IMR-90 (cell line): ENCODE measurements at regions not wholly inside any gene's neighbourhood (a gene's known extent, or its start where the extent isn't known, plus 50 kb on each side); places are given as distances from the start of the nearest gene placed in this dataset.

ENCODE experiments used
- ATAC-seq: fragments of 200-7000 bp; cut with Tn5 transposase; 2 replicates; pipeline ENCODE4 v1.9.1; 2020; ENCODE audit warnings: low read depth, mild to moderate bottlenecking, moderate library complexity
- BruUV-seq: library from RNA; stranded (reverse); fragments of 400-500 nt; replicated peaks from 2 replicates; lab custom pipeline; 2021; lab: Mats Ljungman, UMichigan
- CTCF ChIA-PET: fragments of 300-600 bp; formaldehyde crosslinking; extraction: SDS; loops from one replicate; lab custom pipeline; 2021; ENCODE audit warnings: antibody characterized with exemption; lab: Yijun Ruan, JAX
- POLR2A ChIA-PET: fragments of 300-600 bp; sonication (Branson Sonifier 250); formaldehyde crosslinking; loops from one replicate; lab custom pipeline; 2022; ENCODE audit warnings: antibody characterized with exemption; ENCODE audit not compliant: unreplicated experiment; lab: Charles Lee
- DNase-seq: peaks from one replicate; pipeline ENCODE4 v3.0.0; 2013
- H2AFZ ChIP-seq: replicated peaks from 2 replicates; pipeline ENCODE3; 2013; ENCODE audit warnings: low read length, mild to moderate bottlenecking; ENCODE audit not compliant: poor library complexity
- H2AK5ac ChIP-seq: 2 replicates; pipeline ENCODE4 v1.6.1; 2013; ENCODE audit warnings: low read depth, low read length, inconsistent platforms
- H2AK9ac ChIP-seq: replicated peaks from 2 replicates; pipeline ENCODE3; 2013; ENCODE audit warnings: mild to moderate bottlenecking, low read depth, low read length, moderate library complexity; ENCODE audit not compliant: poor library complexity
- H2BK120ac ChIP-seq: 2 replicates; pipeline ENCODE4 v1.6.1; 2013; ENCODE audit warnings: low read depth, low read length, inconsistent platforms
- H2BK15ac ChIP-seq: 3 replicates; pipeline ENCODE4 v1.6.1; 2013; ENCODE audit warnings: low read depth, low read length, inconsistent platforms
- H2BK20ac ChIP-seq: 2 replicates; pipeline ENCODE4 v1.6.1; 2013; ENCODE audit warnings: low read depth, mild to moderate bottlenecking, inconsistent platforms, low read length, moderate library complexity
- H2BK5ac ChIP-seq: 2 replicates; pipeline ENCODE4 v1.6.1; 2013; ENCODE audit warnings: mild to moderate bottlenecking, low read depth, low read length, inconsistent platforms; ENCODE audit not compliant: poor library complexity, severe bottlenecking
- H3K14ac ChIP-seq: replicated peaks from 2 replicates; pipeline ENCODE4 v1.6.1; 2013; ENCODE audit warnings: low read depth, low read length, inconsistent platforms
- H3K18ac ChIP-seq: 2 replicates; pipeline ENCODE4 v1.6.1; 2013; ENCODE audit warnings: low read depth, low read length, control low read depth
- H3K23ac ChIP-seq: 2 replicates; pipeline ENCODE4 v1.6.1; 2013; ENCODE audit warnings: low read depth, low read length, inconsistent platforms
- H3K27ac ChIP-seq: 2 replicates; pipeline ENCODE4 v1.5.1; 2013; ENCODE audit warnings: mild to moderate bottlenecking, control low read depth, low read length; ENCODE audit not compliant: insufficient read depth
- H3K27me3 ChIP-seq: 2 replicates; pipeline ENCODE4 v1.6.1; 2013; ENCODE audit warnings: low read length; ENCODE audit not compliant: control insufficient read depth, insufficient read depth
- H3K36me3 ChIP-seq: 2 replicates; pipeline ENCODE4 v1.6.1; 2013; ENCODE audit warnings: low read length, mixed read lengths; ENCODE audit not compliant: control insufficient read depth, insufficient read depth
- H3K4ac ChIP-seq: 2 replicates; pipeline ENCODE4 v1.6.1; 2013; ENCODE audit warnings: low read depth, low read length, inconsistent platforms
- H3K4me1 ChIP-seq: 2 replicates; pipeline ENCODE4 v1.6.1; 2013; ENCODE audit warnings: low read length, mixed read lengths; ENCODE audit not compliant: control insufficient read depth, insufficient read depth
- H3K4me2 ChIP-seq: 2 replicates; pipeline ENCODE4 v1.6.1; 2013; ENCODE audit warnings: low read depth, mild to moderate bottlenecking, control low read depth, low read length, moderate library complexity
- H3K4me3 ChIP-seq: 2 replicates; pipeline ENCODE4 v1.5.1; 2013; ENCODE audit warnings: low read depth, mild to moderate bottlenecking, control low read depth, low read length, moderate library complexity; ENCODE audit not compliant: insufficient read depth
- H3K56ac ChIP-seq: 2 replicates; pipeline ENCODE4 v1.6.1; 2013; ENCODE audit warnings: low read length, inconsistent platforms; ENCODE audit not compliant: insufficient read depth; ENCODE audit errors: extremely low read depth
- H3K79me1 ChIP-seq, 2 experiments: 2 replicates each; pipeline ENCODE4 v1.6.1; 2013; ENCODE audit warnings: low read length in 2 of 2, inconsistent platforms in 1 of 2, low read depth in 1 of 2
- H3K9ac ChIP-seq: 2 replicates; pipeline ENCODE4 v1.6.1; 2013; ENCODE audit warnings: low read depth, low read length, control low read depth
- H3K9me1 ChIP-seq: 2 replicates; pipeline ENCODE4 v1.6.1; 2013; ENCODE audit warnings: low read length, inconsistent platforms; ENCODE audit not compliant: insufficient read depth
- H3K9me3 ChIP-seq: 2 replicates; pipeline ENCODE4 v1.6.1; 2013; ENCODE audit warnings: low read length; ENCODE audit not compliant: control insufficient read depth, insufficient read depth
- H4K20me1 ChIP-seq: 2 replicates; pipeline ENCODE4 v1.6.1; 2013; ENCODE audit warnings: low read length, inconsistent platforms; ENCODE audit not compliant: insufficient read depth
- H4K5ac ChIP-seq: 2 replicates; pipeline ENCODE4 v1.6.1; 2013; ENCODE audit warnings: mild to moderate bottlenecking, low read depth, low read length, control low read depth
- H4K8ac ChIP-seq, 2 experiments: 2 replicates each; pipeline ENCODE4 v1.6.1; 2013; ENCODE audit warnings: low read depth in 2 of 2, low read length in 2 of 2, control low read depth in 1 of 2, inconsistent platforms in 1 of 2
- H4K91ac ChIP-seq: 2 replicates; pipeline ENCODE4 v1.6.1; 2013; ENCODE audit warnings: low read depth, low read length, inconsistent platforms; ENCODE audit not compliant: insufficient read depth
- BHLHE40 ChIP-seq: fragments of 150-350 bp; IDR thresholded peaks from 2 replicates; pipeline ENCODE4 v1.6.1; 2016; ENCODE audit warnings: mild to moderate bottlenecking, low read depth, low read length
- CEBPB ChIP-seq: IDR thresholded peaks from 2 replicates; pipeline ENCODE4 v1.6.1; 2012; ENCODE audit warnings: low read depth, low read length, improper control_type of control experiment
- CHD1 ChIP-seq: IDR thresholded peaks from 2 replicates; pipeline ENCODE4 v1.6.1; 2012; ENCODE audit warnings: low read depth, low read length, improper control_type of control experiment
- FOS ChIP-seq: fragments of 150-350 bp; IDR thresholded peaks from 2 replicates; pipeline ENCODE4 v1.6.1; 2016; ENCODE audit warnings: low read depth, low read length
- MAFK ChIP-seq: IDR thresholded peaks from 2 replicates; pipeline ENCODE4 v1.6.1; 2012; ENCODE audit warnings: low read depth, low read length, improper control_type of control experiment
- MAZ ChIP-seq: IDR thresholded peaks from 2 replicates; pipeline ENCODE4 v1.6.1; 2012; ENCODE audit warnings: low read depth, mild to moderate bottlenecking, low read length, improper control_type of control experiment, moderate library complexity, borderline replicate concordance
- MXI1 ChIP-seq: IDR thresholded peaks from 2 replicates; pipeline ENCODE4 v1.6.1; 2012; ENCODE audit warnings: low read depth, mild to moderate bottlenecking, low read length, moderate library complexity, borderline replicate concordance
- NFE2L2 ChIP-seq: fragments of 150-350 bp; IDR thresholded peaks from 2 replicates; pipeline ENCODE4 v1.6.1; 2016; ENCODE audit warnings: low read depth, mild to moderate bottlenecking, low read length
- POLR2A ChIP-seq: IDR thresholded peaks from 2 replicates; pipeline ENCODE4 v1.6.1; 2012; ENCODE audit warnings: mild to moderate bottlenecking, low read depth, low read length
- RAD21 ChIP-seq: IDR thresholded peaks from 2 replicates; pipeline ENCODE4 v1.6.1; 2012; ENCODE audit warnings: low read length, improper control_type of control experiment
- RCOR1 ChIP-seq: IDR thresholded peaks from 2 replicates; pipeline ENCODE4 v1.6.1; 2012; ENCODE audit warnings: mild to moderate bottlenecking, low read length, improper control_type of control experiment; ENCODE audit not compliant: insufficient replicate concordance
- RFX5 ChIP-seq: IDR thresholded peaks from 2 replicates; pipeline ENCODE4 v1.8.0; 2012; ENCODE audit warnings: low read depth, mild to moderate bottlenecking, low read length, moderate library complexity
- SMC3 ChIP-seq: fragments of 150-350 bp; IDR thresholded peaks from 2 replicates; pipeline ENCODE4 v1.6.1; 2016; ENCODE audit warnings: low read depth, mild to moderate bottlenecking, antibody characterized with exemption, low read length, moderate library complexity
- WGBS, 2 experiments: methylation state at CpG; one replicate each; pipeline versions ENCODE4 v1.1.5 to v1.1.7; 2013; ENCODE audit warnings: missing lambda C conversion rate in 2 of 2; ENCODE audit not compliant: insufficient read length in 1 of 2; ENCODE audit errors: extremely low coverage in 2 of 2; 5-methylcytosine and 5-hydroxymethylcytosine counted together
- dilution Hi-C: fragments of 300-500 bp; cut with HindIII; formaldehyde crosslinking; loops from one replicate; pipeline ENCODE4 v1.14.3; 2018; ENCODE audit warnings: low sequenced_read_pairs; ENCODE audit not compliant: unreplicated experiment
- in situ Hi-C: fragments of 300-500 bp; cut with MboI; formaldehyde crosslinking; loops from 3 replicates; pipeline ENCODE4 v1.14.3; 2019; ENCODE audit warnings: low sequenced_read_pairs, inconsistent platforms, mixed read lengths
- intact Hi-C: fragments of 100-400 bp; cut with micrococcal nuclease; formaldehyde crosslinking; loops from 2 replicates; pipeline ENCODE4 v1.10.0; 2022
- TF ChIP-seq, protein P1 (sequence below): fragments of 150-350 bp; IDR thresholded peaks from 2 replicates; pipeline ENCODE4 v1.6.1; 2017; ENCODE audit warnings: mild to moderate bottlenecking, antibody characterized with exemption, low read length, low read depth
- TF ChIP-seq, protein P2 (sequence below): conservative IDR thresholded peaks from 2 replicates; pipeline ENCODE4 v1.5.1; 2012; ENCODE audit warnings: mild to moderate bottlenecking, low read depth, low read length, improper control_type of control experiment
- TF ChIP-seq, protein P3 (sequence below): fragments of 150-350 bp; IDR thresholded peaks from 2 replicates; pipeline ENCODE4 v1.6.1; 2016; ENCODE audit warnings: low read depth, mild to moderate bottlenecking, low read length, moderate library complexity, borderline replicate concordance

DNA sequence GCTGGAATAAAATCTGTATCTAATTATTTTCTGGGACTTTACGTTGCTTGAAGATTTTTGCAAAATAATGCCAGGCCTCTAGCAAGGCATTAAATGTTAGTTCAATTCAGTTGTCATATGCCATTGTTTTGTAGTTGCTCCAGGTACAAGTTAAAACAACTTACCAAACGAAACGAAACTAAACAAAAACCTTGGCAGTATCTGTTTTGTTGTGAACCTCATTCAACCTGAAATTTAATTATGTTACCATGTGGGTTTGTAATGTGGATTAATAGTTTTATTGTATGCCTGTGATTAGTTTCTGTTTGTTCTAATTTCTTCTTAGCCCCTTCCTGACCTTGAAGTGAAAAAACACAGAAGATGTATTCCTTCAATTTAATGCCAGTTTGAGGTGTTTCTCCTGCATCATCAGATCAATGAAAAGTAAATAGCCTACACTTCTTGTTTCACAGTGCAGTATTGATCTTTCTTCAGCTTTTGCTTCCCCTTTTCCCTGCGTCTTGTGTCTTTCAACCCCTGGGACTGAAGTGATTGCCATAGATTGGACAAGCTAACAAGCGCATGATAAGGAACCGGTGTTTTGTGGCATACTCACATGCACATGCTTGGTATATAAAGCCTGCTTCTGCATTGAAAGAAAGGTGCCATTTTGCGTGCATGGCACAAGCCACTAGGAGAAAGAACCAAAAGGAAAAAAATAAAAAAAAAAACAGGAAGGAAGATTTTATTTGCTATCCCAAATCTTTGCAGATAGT, 699.0 kb upstream of the ARRDC3 start:
- Histone ChIP-seq H2AK9ac (no peak overlapping the region), H3K27me3 (no peaks in the 10 kb centered on the region), H3K27ac (no peak overlapping the region), H2BK20ac (no peak overlapping the region), H4K8ac (no peak overlapping the region), H2BK5ac (no peak overlapping the region), H2BK120ac (no peak overlapping the region), H3K56ac (no peak overlapping the region), H2AFZ (no peak overlapping the region), H3K4me1 (no peaks in the 10 kb centered on the region), H4K5ac (no peak overlapping the region), H3K9me1 (no peaks in the 10 kb centered on the region), H3K4me2 (peak overlapping the region; percentile 22; the same call in 1 of the 2 replicates), H3K79me1 (no peaks in the 10 kb centered on the region), H3K4ac (no peak overlapping the region), H3K23ac (no peak overlapping the region), H2AK5ac (no peak overlapping the region), H3K36me3 (no peaks in the 10 kb centered on the region), H3K14ac (no peak overlapping the region), H4K20me1 (no peaks in the 10 kb centered on the region), H2BK15ac (no peak overlapping the region), H3K4me3 (no peak overlapping the region), H3K18ac (no peak overlapping the region), H3K9me3 (no peaks in the 10 kb centered on the region), H4K91ac (no peak overlapping the region), H3K9ac (no peak overlapping the region)
- dilution Hi-C loops (no loop called here), intact Hi-C loops (no loop called here), in situ Hi-C loops (no loop called here)
- no peak for TF ChIP-seq CHD1
- no peak for TF ChIP-seq MAZ
- no peak for TF ChIP-seq MXI1
- TF ChIP-seq RAD21 = no peak
- TF ChIP-seq, protein P1, sequence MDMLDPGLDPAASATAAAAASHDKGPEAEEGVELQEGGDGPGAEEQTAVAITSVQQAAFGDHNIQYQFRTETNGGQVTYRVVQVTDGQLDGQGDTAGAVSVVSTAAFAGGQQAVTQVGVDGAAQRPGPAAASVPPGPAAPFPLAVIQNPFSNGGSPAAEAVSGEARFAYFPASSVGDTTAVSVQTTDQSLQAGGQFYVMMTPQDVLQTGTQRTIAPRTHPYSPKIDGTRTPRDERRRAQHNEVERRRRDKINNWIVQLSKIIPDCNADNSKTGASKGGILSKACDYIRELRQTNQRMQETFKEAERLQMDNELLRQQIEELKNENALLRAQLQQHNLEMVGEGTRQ = no peak
- TF ChIP-seq SMC3 = no peak
- no peak for TF ChIP-seq CEBPB
- no peak for TF ChIP-seq RCOR1
- no peak for TF ChIP-seq NFE2L2
- no peak for TF ChIP-seq BHLHE40
- TF ChIP-seq, protein P2, sequence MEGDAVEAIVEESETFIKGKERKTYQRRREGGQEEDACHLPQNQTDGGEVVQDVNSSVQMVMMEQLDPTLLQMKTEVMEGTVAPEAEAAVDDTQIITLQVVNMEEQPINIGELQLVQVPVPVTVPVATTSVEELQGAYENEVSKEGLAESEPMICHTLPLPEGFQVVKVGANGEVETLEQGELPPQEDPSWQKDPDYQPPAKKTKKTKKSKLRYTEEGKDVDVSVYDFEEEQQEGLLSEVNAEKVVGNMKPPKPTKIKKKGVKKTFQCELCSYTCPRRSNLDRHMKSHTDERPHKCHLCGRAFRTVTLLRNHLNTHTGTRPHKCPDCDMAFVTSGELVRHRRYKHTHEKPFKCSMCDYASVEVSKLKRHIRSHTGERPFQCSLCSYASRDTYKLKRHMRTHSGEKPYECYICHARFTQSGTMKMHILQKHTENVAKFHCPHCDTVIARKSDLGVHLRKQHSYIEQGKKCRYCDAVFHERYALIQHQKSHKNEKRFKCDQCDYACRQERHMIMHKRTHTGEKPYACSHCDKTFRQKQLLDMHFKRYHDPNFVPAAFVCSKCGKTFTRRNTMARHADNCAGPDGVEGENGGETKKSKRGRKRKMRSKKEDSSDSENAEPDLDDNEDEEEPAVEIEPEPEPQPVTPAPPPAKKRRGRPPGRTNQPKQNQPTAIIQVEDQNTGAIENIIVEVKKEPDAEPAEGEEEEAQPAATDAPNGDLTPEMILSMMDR = no peak
- no peak for TF ChIP-seq FOS
- no peak for TF ChIP-seq RFX5
- TF ChIP-seq, protein P3, sequence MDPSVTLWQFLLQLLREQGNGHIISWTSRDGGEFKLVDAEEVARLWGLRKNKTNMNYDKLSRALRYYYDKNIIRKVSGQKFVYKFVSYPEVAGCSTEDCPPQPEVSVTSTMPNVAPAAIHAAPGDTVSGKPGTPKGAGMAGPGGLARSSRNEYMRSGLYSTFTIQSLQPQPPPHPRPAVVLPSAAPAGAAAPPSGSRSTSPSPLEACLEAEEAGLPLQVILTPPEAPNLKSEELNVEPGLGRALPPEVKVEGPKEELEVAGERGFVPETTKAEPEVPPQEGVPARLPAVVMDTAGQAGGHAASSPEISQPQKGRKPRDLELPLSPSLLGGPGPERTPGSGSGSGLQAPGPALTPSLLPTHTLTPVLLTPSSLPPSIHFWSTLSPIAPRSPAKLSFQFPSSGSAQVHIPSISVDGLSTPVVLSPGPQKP = no peak
- TF ChIP-seq MAFK = no peak
- no peak for TF ChIP-seq POLR2A
- DNase-seq (no peak), ATAC-seq (no peak)
- no CpG with 5 or more reads among the region's 7 CpGs for WGBS, 2 experiments
- POLR2A ChIA-PET = no interaction called here
- no TSS peak for BruUV-seq
- CTCF ChIA-PET = interaction anchor here (0.6 kb wide), 2 partner anchors 171 to 443 kb away, joined by 4 to 5 read pairs; no protein-coding TSS in a partner anchor
